SH-SY5Y (cell line): ENCODE measurements at regions not wholly inside any gene's neighbourhood (a gene's known extent, or its start where the extent isn't known, plus 50 kb on each side); places are given as distances from the start of the nearest gene placed in this dataset.

ENCODE experiments used
- GATA2 ChIP-seq: IDR thresholded peaks from 2 replicates; pipeline ENCODE4 v1.6.1; 2011; ENCODE audit warnings: mild to moderate bottlenecking, low read depth, low read length
- GATA3 ChIP-seq: IDR thresholded peaks from 2 replicates; pipeline ENCODE4 v1.6.1; 2011; ENCODE audit warnings: low read depth, mild to moderate bottlenecking, low read length, moderate library complexity

DNA sequence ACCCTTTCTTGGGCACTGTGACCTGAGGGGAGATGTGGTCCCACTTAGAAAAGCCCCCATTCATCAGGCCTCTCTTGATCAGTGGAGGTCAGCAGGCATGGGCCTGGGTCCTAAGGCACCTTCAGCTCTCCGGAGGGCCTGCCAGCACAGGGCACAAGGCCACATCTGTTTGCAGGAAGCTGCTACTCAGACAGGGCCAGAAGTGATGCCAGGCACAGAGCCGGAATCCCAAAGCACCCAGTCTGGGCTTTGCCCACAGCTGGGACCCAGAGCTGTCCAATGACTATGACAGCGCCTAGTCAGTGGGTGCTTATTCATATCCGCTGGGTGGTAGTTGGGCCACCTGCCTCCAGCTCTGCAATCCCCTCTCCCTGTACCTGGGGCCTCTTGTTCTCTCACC, 63.2 kb upstream of the ELN start:
- TF ChIP-seq GATA2 (no peak), GATA3 (no peak)
